GM12864 (cell line): ENCODE measurements at regions not wholly inside any gene's neighbourhood (a gene's known extent, or its start where the extent isn't known, plus 50 kb on each side); places are given as distances from the start of the nearest gene placed in this dataset.
A peak's percentile ranks its signal among the peaks of the same experiment; 100 is the strongest.

Experiments used
- DNase-seq: peaks from one replicate; pipeline ENCODE4 v3.0.0-alpha.2; 2011; ENCODE audit warnings: low read depth
- H3K4me3 ChIP-seq: 2 replicates; pipeline ENCODE4 v1.5.1; 2011; ENCODE audit warnings: mild to moderate bottlenecking, low read depth, low read length, control low read depth
- TF ChIP-seq, protein P1 (sequence below): IDR thresholded peaks from 2 replicates; pipeline ENCODE4 v1.5.1; 2011; ENCODE audit warnings: low read depth, mild to moderate bottlenecking, moderate library complexity, low read length, control low read depth, inconsistent platforms; ENCODE audit errors: missing control alignments

DNA sequence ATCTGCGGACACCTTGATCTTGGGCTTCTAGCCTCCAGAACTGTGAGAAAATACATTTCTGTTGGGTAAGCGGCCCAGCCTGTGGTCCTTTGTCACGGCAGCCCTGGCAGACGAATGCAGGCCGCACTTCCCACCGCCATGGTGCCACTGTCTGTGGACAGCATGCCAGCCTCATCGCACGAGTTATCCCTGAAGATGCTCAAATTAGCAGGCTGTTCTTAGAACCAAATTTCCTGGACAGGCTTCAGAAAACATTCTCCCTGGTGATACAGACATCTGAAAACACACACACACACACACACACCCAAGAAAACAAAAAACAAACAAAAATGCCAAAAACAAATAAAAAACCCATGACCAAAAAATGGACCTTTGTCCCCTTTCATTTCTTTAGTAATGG lies 343.5 kb upstream of the GATB start:
- DNase-seq, result no peak
- TF ChIP-seq, protein P1, sequence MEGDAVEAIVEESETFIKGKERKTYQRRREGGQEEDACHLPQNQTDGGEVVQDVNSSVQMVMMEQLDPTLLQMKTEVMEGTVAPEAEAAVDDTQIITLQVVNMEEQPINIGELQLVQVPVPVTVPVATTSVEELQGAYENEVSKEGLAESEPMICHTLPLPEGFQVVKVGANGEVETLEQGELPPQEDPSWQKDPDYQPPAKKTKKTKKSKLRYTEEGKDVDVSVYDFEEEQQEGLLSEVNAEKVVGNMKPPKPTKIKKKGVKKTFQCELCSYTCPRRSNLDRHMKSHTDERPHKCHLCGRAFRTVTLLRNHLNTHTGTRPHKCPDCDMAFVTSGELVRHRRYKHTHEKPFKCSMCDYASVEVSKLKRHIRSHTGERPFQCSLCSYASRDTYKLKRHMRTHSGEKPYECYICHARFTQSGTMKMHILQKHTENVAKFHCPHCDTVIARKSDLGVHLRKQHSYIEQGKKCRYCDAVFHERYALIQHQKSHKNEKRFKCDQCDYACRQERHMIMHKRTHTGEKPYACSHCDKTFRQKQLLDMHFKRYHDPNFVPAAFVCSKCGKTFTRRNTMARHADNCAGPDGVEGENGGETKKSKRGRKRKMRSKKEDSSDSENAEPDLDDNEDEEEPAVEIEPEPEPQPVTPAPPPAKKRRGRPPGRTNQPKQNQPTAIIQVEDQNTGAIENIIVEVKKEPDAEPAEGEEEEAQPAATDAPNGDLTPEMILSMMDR, result no peak
- no peak overlapping the region for H3K4me3 ChIP-seq

DNA sequence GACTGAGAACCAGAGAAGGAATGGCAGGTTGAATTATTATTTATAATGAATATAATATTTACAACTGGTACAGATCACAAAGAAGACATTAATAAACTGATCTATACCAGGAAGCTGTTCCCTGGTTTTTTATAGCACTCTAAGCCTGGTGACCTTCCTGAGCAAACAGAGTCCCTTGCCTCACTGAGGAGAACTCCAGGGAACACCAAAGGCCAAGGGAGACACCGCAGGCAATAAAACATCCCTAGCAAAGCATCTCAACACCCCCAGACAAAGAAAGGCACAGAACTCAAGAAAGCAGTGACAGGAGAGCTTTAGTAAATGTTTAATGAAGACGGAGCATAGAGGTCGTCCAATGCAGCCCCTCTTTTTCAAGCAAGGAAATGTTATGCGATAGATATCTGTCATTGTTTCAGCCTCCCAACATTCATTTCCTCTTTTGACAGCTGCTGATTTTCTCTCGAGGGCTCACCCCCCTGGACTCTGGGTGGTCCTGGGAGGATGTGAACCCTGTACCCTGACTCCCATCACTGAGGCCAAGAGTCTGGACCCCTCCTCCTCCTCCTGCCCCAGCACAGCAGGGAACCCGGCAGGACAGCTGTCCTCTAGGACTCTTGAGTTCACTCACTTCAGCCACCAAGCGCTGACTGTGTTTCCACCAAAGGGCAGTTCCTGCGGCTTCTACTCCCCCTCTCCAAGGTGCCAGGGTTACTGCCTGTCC lies 342.5 kb upstream of the GATB start:
- no peak for DNase-seq
- TF ChIP-seq, protein P1, result no peak
- H3K4me3 ChIP-seq, result no peak overlapping the region

DNA sequence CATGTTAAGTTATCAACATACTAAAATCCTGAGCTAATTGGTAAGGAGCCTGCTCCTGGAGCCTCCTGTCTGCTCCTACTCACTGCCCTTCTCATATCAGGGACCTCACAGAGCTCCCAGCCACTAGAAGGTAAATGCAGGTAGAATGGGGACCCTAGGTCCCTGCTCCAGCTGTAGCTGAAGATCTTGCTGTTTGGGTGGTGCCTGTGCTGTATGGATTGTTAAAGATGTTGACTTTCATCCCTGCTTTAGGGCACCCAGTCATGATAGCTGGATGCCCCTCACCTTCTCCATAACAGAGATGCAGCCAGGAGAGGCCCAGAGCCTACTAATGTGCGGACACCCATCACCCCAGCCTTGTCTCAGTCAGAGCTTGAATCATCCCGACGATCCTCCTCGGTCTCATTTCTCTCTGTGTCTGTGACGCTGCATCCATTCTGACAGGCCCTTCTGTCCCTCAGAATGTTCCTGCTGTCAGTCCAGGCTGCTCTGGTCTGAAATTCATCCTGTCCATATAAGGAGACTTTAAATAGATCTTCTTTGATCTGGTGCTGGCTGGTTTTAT lies 341.7 kb upstream of the GATB start:
- DNase-seq, result no peak
- TF ChIP-seq, protein P1, result no peak
- H3K4me3 ChIP-seq, result no peak overlapping the region

DNA sequence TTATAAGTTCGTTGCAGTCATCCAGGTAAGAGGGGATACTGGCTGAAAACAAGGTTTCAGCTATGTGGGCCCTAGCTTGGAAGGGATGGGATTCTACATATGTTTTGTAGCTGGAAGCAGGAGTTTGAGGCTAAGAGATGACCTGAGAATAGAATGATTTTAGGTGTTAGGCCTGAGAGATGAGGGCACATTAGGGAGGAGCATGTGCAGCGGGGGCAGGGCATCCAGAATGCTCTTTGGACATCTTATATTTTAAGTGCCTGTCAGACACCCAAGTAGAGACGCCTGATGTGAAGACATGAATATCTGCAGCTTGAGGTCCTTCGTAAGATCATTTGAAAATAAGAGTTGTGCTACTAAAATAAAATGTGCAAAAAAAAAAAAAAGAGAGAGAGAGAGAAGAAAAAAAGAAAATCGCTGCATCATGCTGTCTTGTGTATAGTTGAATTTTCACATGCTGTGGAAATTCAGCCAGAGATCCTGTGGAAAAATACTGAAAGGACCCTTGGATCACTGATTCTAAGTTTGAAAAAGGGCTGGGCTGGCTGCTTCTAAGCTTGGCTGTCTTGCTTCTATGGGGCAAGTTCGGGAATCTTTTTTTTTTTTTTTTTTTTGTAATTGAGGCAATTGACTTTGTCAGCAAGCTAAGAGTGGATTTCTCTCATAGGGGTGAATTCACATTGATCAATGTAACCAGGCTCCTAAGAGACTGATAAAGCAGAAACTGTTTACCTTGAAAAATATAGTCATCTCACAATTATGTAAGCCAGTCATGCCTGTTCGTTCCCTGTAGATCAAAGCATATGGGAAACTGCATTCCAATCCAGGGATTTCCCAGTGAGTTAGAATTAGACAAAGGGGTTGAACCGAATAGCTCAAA lies 341.0 kb upstream of the GATB start:
- no peak overlapping the region for H3K4me3 ChIP-seq
- TF ChIP-seq, protein P1, result no peak
- DNase-seq, result no peak

DNA sequence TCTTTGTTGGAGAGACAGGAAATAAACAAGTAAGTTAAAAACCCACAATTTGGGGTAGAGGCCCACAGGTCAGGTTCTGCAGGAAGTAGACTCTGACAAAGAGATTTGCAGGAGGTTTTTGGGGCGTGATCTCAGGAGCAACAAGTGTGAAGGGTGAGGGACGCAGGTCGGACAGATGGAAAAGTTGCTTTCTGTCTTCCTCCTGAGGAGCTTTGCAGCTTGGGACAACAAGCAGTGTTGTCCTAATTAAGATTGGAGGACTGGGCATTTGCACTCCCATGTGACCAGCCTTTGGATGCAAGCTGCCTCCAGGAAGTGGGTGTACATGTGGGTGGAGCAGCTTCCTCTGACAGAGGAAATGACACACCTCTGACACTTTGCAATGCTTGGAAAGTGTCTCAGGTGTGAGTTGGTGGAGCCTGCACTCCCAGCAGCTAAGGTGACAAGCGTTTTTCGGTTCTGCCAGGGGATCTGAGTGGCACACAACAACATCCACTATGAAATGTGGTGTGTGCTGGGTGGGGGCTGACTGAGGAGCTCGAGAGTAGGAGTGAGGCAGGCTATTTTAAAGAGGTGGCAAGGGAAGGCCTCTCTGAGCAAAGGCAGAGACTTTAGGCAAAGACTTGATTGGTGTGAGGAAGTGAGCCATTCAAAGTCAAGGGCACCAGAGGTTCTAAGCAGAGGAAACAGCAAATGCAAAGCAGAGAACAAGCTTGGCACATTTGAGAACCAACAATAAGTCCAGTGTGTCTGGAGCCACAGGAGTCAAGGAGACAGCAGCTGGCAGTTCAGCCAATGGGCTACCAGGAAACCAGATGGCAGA lies 339.8 kb upstream of the GATB start:
- peak; percentile 37 for DNase-seq
- TF ChIP-seq, protein P1, result no peak
- H3K4me3 ChIP-seq, result no peak overlapping the region

DNA sequence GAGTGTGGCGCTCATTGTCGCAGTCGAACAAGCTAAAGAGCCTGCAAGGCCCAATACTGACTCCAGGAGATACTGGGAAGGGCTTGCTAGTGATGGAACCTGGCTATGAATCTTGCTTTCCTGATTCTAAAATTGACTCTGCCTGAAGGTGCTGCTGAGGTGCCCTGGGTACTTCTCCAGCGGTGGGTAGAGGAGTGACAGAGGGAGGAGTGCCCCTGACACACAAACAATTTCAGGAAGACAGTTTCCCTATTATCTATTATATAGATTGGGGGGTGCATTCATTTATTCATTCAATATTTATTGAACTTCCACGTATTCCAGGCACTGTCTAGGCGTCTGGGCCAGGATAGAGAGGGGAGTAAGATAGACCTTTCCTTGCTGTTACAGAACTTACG lies 339.2 kb upstream of the GATB start:
- no peak for DNase-seq
- TF ChIP-seq, protein P1, result no peak
- no peak overlapping the region for H3K4me3 ChIP-seq
